ENCODE measurements at regions not wholly inside any gene's neighbourhood (a gene's known extent, or its start where the extent isn't known, plus 50 kb on each side); places are given as distances from the start of the nearest gene placed in this dataset.

GRCh38 chr17:14926526-14927122 lies 338.5 kb downstream of the PMP22 start:
- H3K79me2 ChIP-seq (ENCODE audit: control insufficient read depth, insufficient read depth, low read length, poor library complexity) = no peaks in the 10 kb centered on the region
- no peaks in the 10 kb centered on the region for H3K27me3 ChIP-seq (ENCODE audit: insufficient read depth, low read length)
- no peaks in the 10 kb centered on the region for H3K4me1 ChIP-seq (ENCODE audit: control insufficient read depth in 1 of 2, insufficient read depth in 2 of 2, low read length in 2 of 2)
- H4K8ac ChIP-seq (ENCODE audit: low read depth, low read length) = no peak overlapping the region
- no peak overlapping the region for H2BK120ac ChIP-seq (ENCODE audit: insufficient read depth, low read length, poor library complexity)
- no peak overlapping the region for H3K23ac ChIP-seq (ENCODE audit: low read length)
- no peak overlapping the region for H3K14ac ChIP-seq (ENCODE audit: low read length)
- H3K4me2 ChIP-seq (ENCODE audit: low read length) = no peak overlapping the region
- peak; percentile 38 to 84 for DNase-seq
- no peak overlapping the region for H2BK12ac ChIP-seq (ENCODE audit: low read length)
- no peak overlapping the region for H2BK5ac ChIP-seq (ENCODE audit: low read depth, low read length, poor library complexity)
- H3K9me3 ChIP-seq (ENCODE audit: insufficient read depth, low read depth, low read length) = peaks cover 2% of the 10 kb centered on the region
- no peak overlapping the region for H4K12ac ChIP-seq (ENCODE audit: low read depth, low read length)
- no peak overlapping the region for H2AK5ac ChIP-seq (ENCODE audit: low read length)
- no peak overlapping the region for H4K91ac ChIP-seq (ENCODE audit: low read depth, low read length)
- H3K4ac ChIP-seq (ENCODE audit: low read depth, low read length) = no peak overlapping the region
- no CpG with 5 or more reads among the region's 7 CpGs for WGBS (ENCODE audit: extremely low coverage, insufficient coverage, insufficient read length)
- no peak overlapping the region for H3K9ac ChIP-seq (ENCODE audit: low read length)
- no peak overlapping the region for H3K27ac ChIP-seq (ENCODE audit: low read depth, low read length)
- H3K36me3 ChIP-seq (ENCODE audit: control insufficient read depth in 1 of 2, insufficient read depth in 2 of 2, low read length in 2 of 2) = no peaks in the 10 kb centered on the region
- H3K18ac ChIP-seq (ENCODE audit: low read length) = no peak overlapping the region
- no peak overlapping the region for H3K4me3 ChIP-seq (ENCODE audit: low read depth, low read length)
- H3K79me1 ChIP-seq (ENCODE audit: low read length) = no peaks in the 10 kb centered on the region
- no peak overlapping the region for H2AFZ ChIP-seq (ENCODE audit: insufficient read depth, low read length, poor library complexity)

- Histone ChIP-seq H3K79me1 (ENCODE audit: low read length) (no peaks in the 10 kb centered on the region), H3K18ac (ENCODE audit: low read length) (no peak overlapping the region), H3K4me3 (ENCODE audit: low read depth, low read length) (no peak overlapping the region), H3K4me2 (ENCODE audit: low read length) (no peak overlapping the region), H3K27me3 (ENCODE audit: insufficient read depth, low read length) (no peaks in the 10 kb centered on the region), H3K4me1 (ENCODE audit: control insufficient read depth in 1 of 2, insufficient read depth in 2 of 2, low read length in 2 of 2) (no peaks in the 10 kb centered on the region), H2AFZ (ENCODE audit: insufficient read depth, low read length, poor library complexity) (no peak overlapping the region), H4K91ac (ENCODE audit: low read depth, low read length) (no peak overlapping the region), H3K79me2 (ENCODE audit: control insufficient read depth, insufficient read depth, low read length, poor library complexity) (no peaks in the 10 kb centered on the region), H3K23ac (ENCODE audit: low read length) (no peak overlapping the region), H3K9me3 (ENCODE audit: insufficient read depth, low read depth, low read length) (peaks cover 2% of the 10 kb centered on the region), H4K8ac (ENCODE audit: low read depth, low read length) (no peak overlapping the region), H2BK120ac (ENCODE audit: insufficient read depth, low read length, poor library complexity) (no peak overlapping the region), H2BK12ac (ENCODE audit: low read length) (no peak overlapping the region), H2AK5ac (ENCODE audit: low read length) (no peak overlapping the region), H3K4ac (ENCODE audit: low read depth, low read length) (no peak overlapping the region), H3K9ac (ENCODE audit: low read length) (no peak overlapping the region), H4K12ac (ENCODE audit: low read depth, low read length) (no peak overlapping the region), H3K27ac (ENCODE audit: low read depth, low read length) (no peak overlapping the region), H2BK5ac (ENCODE audit: low read depth, low read length, poor library complexity) (no peak overlapping the region), H3K14ac (ENCODE audit: low read length) (no peak overlapping the region), H3K36me3 (ENCODE audit: control insufficient read depth in 1 of 2, insufficient read depth in 2 of 2, low read length in 2 of 2) (no peaks in the 10 kb centered on the region)
- no CpG with 5 or more reads among the region's 8 CpGs for WGBS (ENCODE audit: extremely low coverage, insufficient coverage, insufficient read length)
- no peak for DNase-seq
Measured at GRCh38 chr17:14926073-14926472, 339.1 kb downstream of the PMP22 start.

DNA sequence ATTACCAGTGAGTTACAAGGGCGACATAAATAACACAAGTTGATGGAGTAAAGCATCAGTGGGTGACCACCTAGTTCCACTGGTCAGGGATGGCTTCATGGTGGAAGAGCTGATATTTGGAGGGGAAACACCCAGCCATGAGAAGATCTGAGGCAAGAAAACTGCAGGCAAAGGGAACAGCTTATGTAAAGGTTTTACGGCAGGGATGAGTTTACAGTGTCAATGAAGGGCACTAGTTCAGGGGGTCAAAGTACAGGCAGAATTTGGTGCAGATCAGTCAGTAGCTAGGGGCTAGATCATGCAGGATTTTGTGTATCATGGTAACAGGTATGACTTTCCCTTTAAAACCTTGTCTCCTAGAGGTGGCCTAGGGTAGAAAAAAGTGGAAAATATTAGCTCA lies 339.6 kb downstream of the PMP22 start:
- no peak overlapping the region for H2AK5ac ChIP-seq (ENCODE audit: low read length)
- no peak overlapping the region for H2BK12ac ChIP-seq (ENCODE audit: low read length)
- no peak overlapping the region for H3K18ac ChIP-seq (ENCODE audit: low read length)
- no peak overlapping the region for H3K4me3 ChIP-seq (ENCODE audit: low read depth, low read length)
- no peak overlapping the region for H2BK120ac ChIP-seq (ENCODE audit: insufficient read depth, low read length, poor library complexity)
- no peak overlapping the region for H4K12ac ChIP-seq (ENCODE audit: low read depth, low read length)
- H3K9ac ChIP-seq (ENCODE audit: low read length) = no peak overlapping the region
- no peak overlapping the region for H4K8ac ChIP-seq (ENCODE audit: low read depth, low read length)
- DNase-seq = no peak
- H2BK5ac ChIP-seq (ENCODE audit: low read depth, low read length, poor library complexity) = no peak overlapping the region
- no peak overlapping the region for H3K23ac ChIP-seq (ENCODE audit: low read length)
- H3K4me1 ChIP-seq (ENCODE audit: control insufficient read depth in 1 of 2, insufficient read depth in 2 of 2, low read length in 2 of 2) = no peaks in the 10 kb centered on the region
- no peaks in the 10 kb centered on the region for H3K79me1 ChIP-seq (ENCODE audit: low read length)
- no peak overlapping the region for H4K91ac ChIP-seq (ENCODE audit: low read depth, low read length)
- WGBS (ENCODE audit: extremely low coverage, insufficient coverage, insufficient read length) = no CpG with 5 or more reads among the region's 2 CpGs
- H3K27me3 ChIP-seq (ENCODE audit: insufficient read depth, low read length) = no peaks in the 10 kb centered on the region
- H3K9me3 ChIP-seq (ENCODE audit: insufficient read depth, low read depth, low read length) = peaks cover 2% of the 10 kb centered on the region
- no peak overlapping the region for H2AFZ ChIP-seq (ENCODE audit: insufficient read depth, low read length, poor library complexity)
- no peak overlapping the region for H3K27ac ChIP-seq (ENCODE audit: low read depth, low read length)
- no peak overlapping the region for H3K4me2 ChIP-seq (ENCODE audit: low read length)
- H3K79me2 ChIP-seq (ENCODE audit: control insufficient read depth, insufficient read depth, low read length, poor library complexity) = no peaks in the 10 kb centered on the region
- no peaks in the 10 kb centered on the region for H3K36me3 ChIP-seq (ENCODE audit: control insufficient read depth in 1 of 2, insufficient read depth in 2 of 2, low read length in 2 of 2)
- H3K14ac ChIP-seq (ENCODE audit: low read length) = no peak overlapping the region
- no peak overlapping the region for H3K4ac ChIP-seq (ENCODE audit: low read depth, low read length)

DNA sequence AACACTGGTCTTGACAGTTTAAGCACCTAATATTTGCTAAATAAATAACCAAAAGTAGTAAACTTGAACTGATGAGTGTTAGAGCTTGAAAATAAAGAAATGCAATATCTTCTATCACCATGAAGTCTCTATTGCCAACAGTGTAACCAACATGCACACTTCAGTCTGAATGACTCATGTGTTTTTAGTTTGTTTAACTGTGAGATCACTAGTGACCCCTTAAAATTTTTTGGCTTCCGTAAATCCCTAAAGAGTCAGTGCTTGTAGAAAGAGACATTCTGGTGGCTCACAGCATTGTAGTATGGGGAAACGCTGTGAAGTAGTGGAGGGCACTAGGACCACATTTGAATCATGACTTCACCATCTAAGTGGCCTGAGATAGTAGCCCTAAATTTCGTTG lies 341.1 kb downstream of the PMP22 start:
- Histone ChIP-seq H3K23ac (ENCODE audit: low read length) (no peak overlapping the region), H3K14ac (ENCODE audit: low read length) (no peak overlapping the region), H3K4me3 (ENCODE audit: low read depth, low read length) (no peak overlapping the region), H3K36me3 (ENCODE audit: control insufficient read depth in 1 of 2, insufficient read depth in 2 of 2, low read length in 2 of 2) (no peaks in the 10 kb centered on the region), H4K12ac (ENCODE audit: low read depth, low read length) (no peak overlapping the region), H3K9ac (ENCODE audit: low read length) (no peak overlapping the region), H3K9me3 (ENCODE audit: insufficient read depth, low read depth, low read length) (peaks cover 2% of the 10 kb centered on the region), H2BK12ac (ENCODE audit: low read length) (no peak overlapping the region), H2BK120ac (ENCODE audit: insufficient read depth, low read length, poor library complexity) (no peak overlapping the region), H3K4ac (ENCODE audit: low read depth, low read length) (no peak overlapping the region), H2AK5ac (ENCODE audit: low read length) (no peak overlapping the region), H3K79me2 (ENCODE audit: control insufficient read depth, insufficient read depth, low read length, poor library complexity) (no peaks in the 10 kb centered on the region), H3K27me3 (ENCODE audit: insufficient read depth, low read length) (no peaks in the 10 kb centered on the region), H3K18ac (ENCODE audit: low read length) (no peak overlapping the region), H3K4me1 (ENCODE audit: control insufficient read depth in 1 of 2, insufficient read depth in 2 of 2, low read length in 2 of 2) (no peaks in the 10 kb centered on the region), H3K27ac (ENCODE audit: low read depth, low read length) (no peak overlapping the region), H2BK5ac (ENCODE audit: low read depth, low read length, poor library complexity) (no peak overlapping the region), H4K91ac (ENCODE audit: low read depth, low read length) (no peak overlapping the region), H3K4me2 (ENCODE audit: low read length) (no peak overlapping the region), H4K8ac (ENCODE audit: low read depth, low read length) (no peak overlapping the region), H3K79me1 (ENCODE audit: low read length) (no peaks in the 10 kb centered on the region), H2AFZ (ENCODE audit: insufficient read depth, low read length, poor library complexity) (no peak overlapping the region)
- DNase-seq = no peak
- WGBS (ENCODE audit: extremely low coverage, insufficient coverage, insufficient read length) = no CpG with 5 or more reads among the region's 3 CpGs
